Fibroblast of upper back skin (primary cell): ENCODE measurements at regions not wholly inside any gene's neighbourhood (a gene's known extent, or its start where the extent isn't known, plus 50 kb on each side); places are given as distances from the start of the nearest gene placed in this dataset.

Experiments
- DNase-seq: peaks from one replicate; pipeline ENCODE4 v3.0.0-alpha.2; 2013

DNA sequence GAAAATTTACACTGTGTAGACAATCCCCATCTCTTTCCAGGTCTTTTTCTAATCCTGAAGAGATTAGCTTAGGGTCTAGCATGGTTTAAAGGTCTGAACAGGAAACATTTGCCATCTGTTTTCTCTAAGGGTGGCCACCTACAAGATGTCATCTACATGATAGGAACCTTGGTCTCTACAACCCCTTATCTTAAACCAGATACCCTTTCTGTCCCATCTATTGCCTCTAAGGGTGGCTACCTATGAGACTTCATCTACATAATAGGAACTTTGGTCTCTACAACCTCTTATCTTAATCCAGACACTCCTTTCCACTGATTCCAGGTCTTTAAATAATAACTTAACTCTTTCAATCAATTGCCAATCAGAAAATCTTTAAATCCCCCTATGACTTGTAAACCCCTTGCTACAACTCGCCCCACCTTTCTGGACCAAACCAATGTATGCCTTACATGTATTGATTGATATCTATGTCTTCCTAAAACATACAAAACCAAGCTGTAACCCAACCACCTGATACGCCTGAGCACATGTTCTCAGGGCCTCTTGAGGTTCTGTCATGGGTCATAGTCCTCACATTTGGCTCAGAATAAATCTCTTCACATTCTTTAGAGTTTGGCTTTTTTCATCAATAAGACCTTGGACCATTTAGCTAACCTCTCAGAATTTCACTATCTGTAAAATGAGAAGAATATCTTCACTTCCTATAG is 605.0 kb downstream of the TUSC7 start:
- no peak for DNase-seq

- DNase-seq, result peak; percentile 27
Observed at GRCh38 chr3:117322866-117323265, 613.3 kb downstream of the TUSC7 start.

GRCh38 chr3:117346901-117347300 is 637.3 kb downstream of the TUSC7 start:
- no peak for DNase-seq

DNA sequence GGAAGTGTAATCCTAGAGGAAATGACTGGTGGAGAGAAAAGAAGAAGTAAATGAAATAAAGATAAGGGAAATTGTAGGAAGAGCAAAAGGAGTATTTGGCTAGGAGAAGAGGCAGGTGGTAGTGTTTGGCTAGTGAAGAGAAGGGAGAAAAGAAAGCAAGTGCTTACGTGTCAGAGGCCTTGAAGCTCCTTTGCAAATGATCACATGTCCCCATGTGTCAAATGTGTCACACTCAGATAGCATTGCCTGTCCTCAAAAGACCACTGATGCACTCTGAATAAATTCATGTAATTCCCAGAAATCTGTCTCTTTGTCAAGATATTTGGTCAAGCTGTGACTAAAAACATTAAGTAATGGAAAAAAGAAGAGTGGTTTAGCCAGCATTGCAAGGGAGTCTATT is 639.3 kb downstream of the TUSC7 start:
- no peak for DNase-seq

DNA sequence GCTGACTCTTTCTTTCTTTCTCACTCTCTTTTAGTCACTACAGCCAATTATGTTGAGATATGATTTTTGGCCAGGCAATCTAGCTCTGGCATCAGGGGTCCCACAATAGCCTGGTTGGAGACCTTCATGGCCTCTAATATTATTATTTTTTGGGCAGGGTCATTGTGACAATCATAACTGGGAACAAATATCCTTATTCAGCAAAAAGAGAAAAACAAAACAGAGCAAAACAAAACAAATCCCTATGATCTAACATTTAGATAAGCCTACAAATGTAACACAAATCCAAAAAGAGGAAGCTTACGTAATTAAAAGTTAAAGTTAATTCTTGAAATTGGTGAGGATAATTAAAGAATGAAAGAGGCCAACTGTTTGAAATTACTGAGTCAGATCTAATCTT is 640.0 kb downstream of the TUSC7 start:
- DNase-seq, result no peak

GRCh38 chr3:117350371-117350770 is 640.8 kb downstream of the TUSC7 start:
- DNase-seq, result no peak

- peak; percentile 12 for DNase-seq
Observed at GRCh38 chr3:117355566-117355965, 646.0 kb downstream of the TUSC7 start.

GRCh38 chr3:117356091-117356705 is 646.6 kb downstream of the TUSC7 start:
- DNase-seq, result no peak

DNA sequence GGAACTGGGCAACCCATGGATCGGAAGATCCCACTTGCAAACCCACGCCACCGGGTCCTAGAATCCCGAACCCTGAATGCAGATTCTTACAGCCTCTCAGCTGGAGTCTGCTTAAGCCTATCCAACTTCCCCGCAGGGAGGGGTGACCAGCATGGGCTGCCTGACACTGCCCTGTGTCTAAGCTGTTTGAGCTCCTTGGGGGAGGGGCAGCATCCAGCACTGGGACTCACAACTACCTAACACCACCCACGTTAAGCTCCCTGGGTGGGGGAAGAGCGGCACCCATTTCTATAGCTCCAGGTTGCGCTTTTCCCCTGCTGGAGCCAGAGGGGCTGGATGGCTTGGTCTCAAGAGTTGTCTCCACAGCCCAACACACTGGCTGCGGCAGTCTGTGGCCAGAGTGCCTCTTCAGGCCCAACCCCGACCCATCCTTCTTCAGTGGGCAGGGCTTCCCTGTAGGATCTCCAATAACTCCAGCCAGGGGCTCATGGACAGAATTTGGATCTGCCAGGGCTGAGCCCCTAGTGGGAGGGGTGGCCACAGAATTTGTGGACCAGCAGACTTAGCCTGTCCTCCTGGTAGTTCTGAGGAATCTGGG is 649.2 kb downstream of the TUSC7 start:
- DNase-seq, result no peak

- DNase-seq, result no peak
Observed at GRCh38 chr3:117366574-117366973, 657.0 kb downstream of the TUSC7 start.

DNA sequence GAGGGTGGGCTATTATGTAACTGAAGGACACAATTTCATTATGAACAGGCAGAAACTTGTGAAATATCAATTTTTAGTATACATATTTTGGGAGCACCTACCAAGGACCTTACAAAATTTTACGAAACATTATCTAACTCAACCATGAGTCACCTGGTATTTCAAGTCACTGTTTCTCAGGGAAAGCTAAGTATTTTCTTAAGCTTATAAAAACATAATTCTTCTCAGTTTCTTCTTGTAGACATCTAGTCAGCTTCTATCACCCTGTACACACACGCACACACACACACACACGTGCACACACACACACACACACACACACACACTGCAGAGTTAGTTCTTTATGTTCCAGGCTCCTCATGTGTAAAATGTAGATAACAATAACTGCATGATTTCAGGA is 658.3 kb downstream of the TUSC7 start:
- peak; percentile 2 for DNase-seq

GRCh38 chr3:117380631-117381030 is 671.1 kb downstream of the TUSC7 start:
- DNase-seq, result no peak

DNA sequence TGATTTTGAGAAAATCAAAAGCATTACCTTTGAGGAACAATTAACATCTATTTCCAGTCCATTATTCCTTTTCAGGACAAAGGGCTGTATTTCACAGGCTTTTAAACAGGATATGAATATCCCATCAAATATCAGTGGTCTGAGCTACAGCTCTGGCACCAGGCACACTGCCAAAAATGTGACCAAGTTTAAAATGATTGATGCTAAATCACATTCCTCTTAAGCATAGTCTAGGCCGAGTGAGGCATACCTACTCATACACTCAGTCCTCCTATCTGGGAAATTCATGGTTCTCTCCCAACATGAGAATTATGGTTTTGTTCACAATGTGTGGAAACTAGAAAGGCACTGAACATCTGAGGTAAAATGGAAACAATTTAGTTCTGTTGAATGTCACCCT is 683.5 kb downstream of the TUSC7 start:
- DNase-seq, result peak; percentile 64

- DNase-seq, result no peak
Observed at GRCh38 chr3:117398141-117398899, 688.7 kb downstream of the TUSC7 start.

DNA sequence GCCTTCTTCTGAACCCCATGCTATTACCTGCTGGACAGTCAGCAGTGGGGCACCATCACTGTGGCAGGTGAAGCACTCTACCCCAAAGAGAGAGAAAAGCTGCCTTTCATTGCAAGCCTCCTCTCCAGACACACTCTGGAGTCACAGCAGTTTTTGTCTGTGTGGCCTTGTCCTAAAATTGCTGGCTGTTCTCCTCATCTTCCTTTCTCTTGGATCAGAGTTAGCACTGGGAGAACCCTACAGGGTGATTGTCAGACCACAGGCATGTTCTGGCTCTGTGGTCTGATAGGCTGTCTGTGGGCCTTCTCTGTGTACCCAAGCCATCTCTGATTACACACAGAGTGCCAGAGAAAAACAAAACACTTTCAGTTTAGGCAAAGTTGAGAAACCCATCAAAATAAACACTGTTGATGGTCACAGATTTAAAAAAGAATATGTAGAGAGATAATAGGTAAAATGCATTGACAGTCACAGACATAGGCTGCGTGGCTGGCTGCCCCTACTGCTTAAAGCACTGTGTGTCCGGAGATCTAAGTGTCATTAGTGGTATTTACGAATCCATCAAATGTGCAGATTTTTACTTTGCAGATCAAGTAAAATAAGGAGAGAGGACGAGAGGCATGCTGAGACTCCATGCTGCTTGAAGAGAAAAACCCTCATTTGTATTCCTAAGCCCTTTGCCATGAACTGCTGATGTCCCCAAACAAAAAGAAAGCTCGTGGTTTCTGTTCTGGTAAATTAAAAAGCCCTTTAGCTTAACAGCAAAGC is 689.9 kb downstream of the TUSC7 start:
- DNase-seq, result peak; percentile 63

DNA sequence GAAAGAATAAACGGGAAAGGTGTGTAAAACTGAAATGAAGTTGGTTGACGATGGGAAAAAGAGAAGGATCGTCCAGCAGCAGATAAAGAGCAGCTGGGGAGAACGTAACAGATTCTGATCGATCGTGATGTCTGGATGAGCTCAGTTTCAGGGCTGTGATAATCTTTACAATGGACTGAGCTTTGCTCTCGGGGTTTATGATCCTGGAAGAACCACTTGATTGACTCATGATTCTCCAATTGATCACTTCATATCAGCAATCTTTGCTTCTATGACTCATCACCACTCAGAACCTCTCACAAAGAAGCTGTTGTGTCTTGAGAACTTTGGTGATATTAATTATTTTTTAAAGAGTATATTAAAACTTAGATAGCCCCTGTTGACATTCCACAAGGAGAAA is 690.7 kb downstream of the TUSC7 start:
- no peak for DNase-seq

- DNase-seq, result no peak
Observed at GRCh38 chr3:117404141-117404540, 694.6 kb downstream of the TUSC7 start.

- no peak for DNase-seq
Observed at GRCh38 chr3:117404730-117405129, 695.2 kb downstream of the TUSC7 start.

DNA sequence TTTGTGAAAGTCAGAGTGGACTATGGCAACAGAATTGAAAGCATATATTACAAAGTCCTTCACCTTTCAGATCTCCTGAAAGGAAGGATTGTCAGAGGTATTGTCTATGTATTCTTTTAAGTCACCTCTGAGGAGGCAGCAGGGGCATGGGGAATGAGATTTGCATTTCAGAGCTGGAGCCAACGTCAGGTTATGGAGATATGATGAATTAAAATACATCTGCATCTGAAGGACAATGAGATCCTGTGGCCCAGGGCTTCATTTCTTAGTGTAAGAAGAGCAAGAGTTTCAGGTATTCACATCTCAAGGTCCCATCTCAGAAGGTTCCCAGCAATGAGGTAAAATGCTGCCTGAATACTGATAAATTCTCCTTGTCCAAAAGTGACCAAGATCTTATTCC is 695.8 kb downstream of the TUSC7 start:
- no peak for DNase-seq

DNA sequence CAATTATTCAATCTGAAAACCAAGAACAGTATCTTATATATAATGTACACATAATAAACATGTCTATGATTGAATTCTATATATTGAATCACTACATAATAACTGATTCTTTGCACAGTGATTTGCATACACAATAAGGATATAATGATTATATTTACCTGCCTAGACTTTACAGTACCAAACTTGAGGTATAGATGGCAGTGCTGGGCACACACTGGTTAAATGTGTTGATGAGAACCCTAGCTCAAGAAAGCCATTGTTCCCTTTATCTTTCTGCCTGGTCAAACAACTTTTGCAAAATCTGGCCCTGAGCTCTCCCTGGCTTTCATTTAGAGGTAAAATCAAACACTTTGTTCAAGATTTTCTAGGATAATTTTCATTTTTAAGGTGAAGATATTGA is 697.7 kb downstream of the TUSC7 start:
- DNase-seq, result peak; percentile 8

DNA sequence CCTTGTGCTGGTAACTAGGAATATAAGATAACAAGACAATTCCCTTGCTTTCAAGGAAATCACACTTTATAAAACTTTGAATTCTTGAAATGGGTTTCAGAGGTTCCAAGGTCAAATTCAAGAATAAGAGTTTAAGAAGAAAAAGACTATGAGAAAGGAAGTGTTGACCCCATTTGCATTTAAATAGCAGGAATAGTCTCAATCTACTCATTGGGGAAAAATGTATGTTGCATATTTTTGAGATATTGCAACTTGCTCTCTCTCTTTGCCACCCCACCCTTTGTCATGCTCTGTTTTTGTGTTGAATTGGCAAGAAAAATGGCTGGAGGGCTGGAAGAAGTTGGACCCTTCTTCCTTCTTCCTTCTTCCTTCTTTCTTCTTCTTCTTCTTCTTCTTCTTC is 699.2 kb downstream of the TUSC7 start:
- DNase-seq, result peak; percentile 66

DNA sequence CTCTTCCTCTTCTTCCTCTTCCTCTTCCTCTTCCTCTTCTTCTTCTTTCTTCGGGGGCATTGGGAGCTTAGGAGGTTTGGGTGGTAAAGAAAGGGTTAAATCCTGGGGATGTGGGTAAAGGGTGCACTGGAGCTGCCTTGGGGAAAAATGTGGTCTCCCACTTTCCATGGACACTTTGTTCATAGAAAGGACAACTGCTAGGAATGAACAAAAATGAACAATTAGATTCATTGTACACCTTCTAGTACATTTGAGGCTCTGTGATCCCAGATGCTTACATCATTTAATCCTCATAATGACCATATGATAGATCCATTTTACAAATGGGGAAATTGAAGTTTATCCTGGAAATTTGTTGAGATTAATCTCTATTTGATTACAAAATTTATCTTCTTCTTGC is 699.7 kb downstream of the TUSC7 start:
- no peak for DNase-seq
